ENCODE measurements at regions not wholly inside any gene's neighbourhood (a gene's known extent, or its start where the extent isn't known, plus 50 kb on each side); places are given as distances from the start of the nearest gene placed in this dataset.

- no peak for TF ChIP-seq CTCF (IDR thresholded peaks at IDR 0.05)
- no peak for TF ChIP-seq POLR2A (IDR thresholded peaks at IDR 0.05)
Observed at GRCh38 chr11:91813263-91813662, 411.4 kb upstream of the FAT3 start.
